GM19467 (cell line): ENCODE measurements at regions not wholly inside any gene's neighbourhood (a gene's known extent, or its start where the extent isn't known, plus 50 kb on each side); places are given as distances from the start of the nearest gene placed in this dataset.
"Not testable (repeated sequence)": the region's sequence is repeated elsewhere in the genome, so short reads cannot be mapped to it uniquely, and the experiment has no call there.

Experiments
- ATAC-seq: cut with Tn5 transposase; IDR thresholded peaks from one replicate; pipeline ENCODE4 v1.9.1; 2021; ENCODE audit warnings: mild to moderate bottlenecking, moderate library complexity; ENCODE audit not compliant: unreplicated experiment

- ATAC-seq = no peak
These were observed 112.3 kb downstream of the PCSK1 start for GRCh38 chr5:96320797-96321196.

DNA sequence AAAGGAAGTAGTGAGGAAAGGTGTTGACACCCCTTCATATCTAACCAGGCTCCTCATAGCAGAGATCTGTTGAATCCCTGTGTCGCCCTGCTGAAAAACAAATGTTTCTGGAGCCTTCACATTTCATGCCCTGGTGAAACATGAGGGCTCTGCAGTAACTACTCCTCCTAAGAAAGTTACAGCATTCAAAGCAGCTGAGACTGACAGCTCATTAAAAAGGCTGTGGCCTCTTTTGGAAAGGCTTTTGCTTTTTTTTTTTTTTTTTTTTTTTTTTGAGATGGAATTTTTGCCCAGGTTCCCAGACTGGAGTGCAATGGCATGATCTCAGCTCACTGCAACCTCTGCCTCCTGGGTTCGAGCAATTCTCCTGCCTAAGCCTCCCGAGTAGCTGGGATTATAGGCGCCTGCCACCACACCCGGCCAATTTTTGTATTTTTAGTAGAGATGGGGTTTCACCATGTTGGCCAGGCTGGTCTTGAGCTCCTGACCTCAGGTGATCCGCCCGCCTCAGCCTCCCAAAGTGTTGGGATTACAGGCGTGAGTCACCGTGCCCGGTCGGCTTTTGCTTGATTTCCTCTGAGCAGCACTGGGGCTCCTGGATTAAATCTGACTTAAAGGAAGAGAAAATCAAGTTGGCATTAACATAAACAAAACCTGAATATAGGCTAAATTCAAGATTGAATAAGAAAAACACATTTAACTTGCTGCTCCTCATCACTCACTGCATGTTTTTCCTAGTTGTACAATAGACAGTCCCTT lies 112.9 kb downstream of the PCSK1 start:
- ATAC-seq = not testable (repeated sequence)

GRCh38 chr5:96318569-96319110 lies 114.4 kb downstream of the PCSK1 start:
- no peak for ATAC-seq

GRCh38 chr5:96317945-96318344 lies 115.1 kb downstream of the PCSK1 start:
- no peak for ATAC-seq

DNA sequence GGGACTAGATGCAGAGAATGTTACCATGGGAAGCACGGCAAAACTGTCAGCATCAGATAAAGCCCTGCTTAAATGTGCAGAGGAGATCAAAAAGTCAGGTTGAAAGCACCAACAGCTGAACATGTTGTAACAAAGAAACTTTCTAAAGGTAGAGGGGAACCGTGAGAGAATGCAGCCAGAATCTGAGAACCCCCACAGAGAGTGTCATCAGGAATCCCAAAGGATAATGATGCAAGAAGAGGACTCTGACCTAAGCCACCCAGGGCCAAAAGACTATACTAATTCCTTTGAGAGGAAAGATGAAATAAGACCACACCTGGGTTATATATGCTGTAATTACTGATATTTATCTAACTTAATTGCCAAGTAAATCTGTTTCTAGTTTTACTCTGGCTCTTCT lies 116.6 kb downstream of the PCSK1 start:
- ATAC-seq = no peak

DNA sequence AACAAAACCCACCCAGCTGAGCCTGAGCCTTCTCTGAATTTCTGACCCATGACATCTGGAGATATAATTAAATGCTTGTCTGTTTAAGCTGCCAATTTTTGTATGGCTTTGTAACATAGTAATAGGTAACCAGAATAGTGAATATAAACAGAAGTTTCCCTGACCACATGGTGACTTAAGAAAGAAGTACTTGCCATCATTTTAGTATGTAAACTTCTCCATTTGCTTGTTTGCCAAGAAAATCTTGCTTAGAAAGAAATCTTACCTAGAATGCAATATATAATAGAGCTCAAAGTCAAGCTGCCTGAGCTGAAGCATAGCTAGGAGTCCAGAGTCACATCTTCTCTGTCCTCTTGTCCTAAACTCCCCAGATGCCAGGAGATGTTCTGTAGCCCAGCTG lies 117.0 kb downstream of the PCSK1 start:
- no peak for ATAC-seq

GRCh38 chr5:96315431-96315830 lies 117.6 kb downstream of the PCSK1 start:
- peak; percentile 60 for ATAC-seq

DNA sequence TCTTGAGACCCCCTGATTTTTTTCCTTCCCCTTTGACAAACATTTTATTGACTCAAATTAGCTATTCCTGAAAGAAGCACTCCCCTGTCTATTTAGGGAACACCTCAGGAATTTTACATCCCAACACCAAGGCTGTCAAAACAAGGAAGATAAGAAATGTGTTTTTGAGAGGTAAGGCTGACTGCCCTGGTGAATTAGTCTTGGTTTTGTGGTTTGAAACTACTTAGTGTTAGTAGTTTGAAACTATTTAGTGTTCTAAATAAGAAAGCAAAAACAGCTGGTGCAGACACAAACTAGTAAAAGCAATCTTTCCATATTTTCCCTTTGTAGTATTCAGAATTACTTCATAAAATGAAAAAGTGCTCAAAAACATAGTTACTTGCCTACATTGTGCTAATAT lies 120.7 kb downstream of the PCSK1 start:
- ATAC-seq = no peak

GRCh38 chr5:96307047-96307446 lies 126.0 kb downstream of the PCSK1 start:
- not testable (repeated sequence) for ATAC-seq

- no peak for ATAC-seq
These were observed 130.8 kb downstream of the PCSK1 start for GRCh38 chr5:96302174-96302738.

- ATAC-seq = no peak
These were observed 132.1 kb downstream of the PCSK1 start for GRCh38 chr5:96300976-96301375.

DNA sequence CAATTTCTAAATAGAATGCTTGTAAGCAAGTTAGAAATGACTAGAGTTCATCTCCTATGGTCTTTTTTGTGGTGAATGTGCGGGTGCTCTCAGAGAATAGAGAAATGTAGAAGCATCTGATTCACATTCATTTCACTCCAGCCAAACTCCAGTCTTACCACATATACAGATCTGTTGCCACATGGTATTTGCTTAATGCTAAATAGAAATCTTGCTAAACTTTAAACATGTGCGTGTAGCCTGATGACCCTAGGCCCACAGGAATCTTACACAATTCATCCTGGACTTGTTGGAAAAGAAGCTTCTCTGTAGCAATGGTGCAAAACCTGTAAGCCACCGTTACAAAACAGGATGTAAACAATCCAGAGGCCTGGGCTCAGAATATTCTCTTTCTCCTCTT lies 135.2 kb downstream of the PCSK1 start:
- no peak for ATAC-seq

DNA sequence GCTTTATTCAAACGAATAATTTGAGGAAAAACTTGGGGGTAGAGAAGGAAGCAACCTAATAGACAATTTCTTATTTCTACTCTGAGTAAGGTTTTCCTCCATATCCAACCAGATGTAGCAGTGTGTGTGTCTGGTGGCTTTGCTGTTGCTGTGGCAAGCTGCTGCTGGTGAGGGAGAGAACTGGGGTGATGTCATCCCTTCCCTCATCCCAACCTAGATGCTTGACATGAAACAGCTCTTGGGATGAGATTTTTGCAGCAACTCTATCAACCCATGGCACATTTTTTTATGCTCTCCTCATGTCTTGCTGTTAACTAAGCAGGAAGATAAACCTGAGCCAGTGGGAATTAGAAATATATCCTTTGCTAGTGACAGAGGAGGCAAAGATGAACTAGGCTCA lies 135.8 kb downstream of the PCSK1 start:
- ATAC-seq = no peak

DNA sequence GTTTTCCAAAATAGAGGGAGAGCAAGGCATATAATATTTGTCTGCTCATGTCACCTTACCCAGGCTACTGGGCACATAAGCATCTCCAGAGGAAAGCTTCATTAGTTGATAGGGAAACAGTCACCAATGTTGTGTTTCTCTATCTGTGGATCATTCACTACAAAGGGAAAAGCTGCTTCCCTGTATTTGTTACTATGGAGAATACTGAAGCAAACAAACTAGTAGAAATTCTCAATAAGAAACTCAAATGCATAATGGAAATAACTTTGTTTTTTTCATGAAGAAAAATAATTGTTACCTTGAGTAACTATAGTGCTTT lies 138.2 kb downstream of the PCSK1 start:
- ATAC-seq = no peak

DNA sequence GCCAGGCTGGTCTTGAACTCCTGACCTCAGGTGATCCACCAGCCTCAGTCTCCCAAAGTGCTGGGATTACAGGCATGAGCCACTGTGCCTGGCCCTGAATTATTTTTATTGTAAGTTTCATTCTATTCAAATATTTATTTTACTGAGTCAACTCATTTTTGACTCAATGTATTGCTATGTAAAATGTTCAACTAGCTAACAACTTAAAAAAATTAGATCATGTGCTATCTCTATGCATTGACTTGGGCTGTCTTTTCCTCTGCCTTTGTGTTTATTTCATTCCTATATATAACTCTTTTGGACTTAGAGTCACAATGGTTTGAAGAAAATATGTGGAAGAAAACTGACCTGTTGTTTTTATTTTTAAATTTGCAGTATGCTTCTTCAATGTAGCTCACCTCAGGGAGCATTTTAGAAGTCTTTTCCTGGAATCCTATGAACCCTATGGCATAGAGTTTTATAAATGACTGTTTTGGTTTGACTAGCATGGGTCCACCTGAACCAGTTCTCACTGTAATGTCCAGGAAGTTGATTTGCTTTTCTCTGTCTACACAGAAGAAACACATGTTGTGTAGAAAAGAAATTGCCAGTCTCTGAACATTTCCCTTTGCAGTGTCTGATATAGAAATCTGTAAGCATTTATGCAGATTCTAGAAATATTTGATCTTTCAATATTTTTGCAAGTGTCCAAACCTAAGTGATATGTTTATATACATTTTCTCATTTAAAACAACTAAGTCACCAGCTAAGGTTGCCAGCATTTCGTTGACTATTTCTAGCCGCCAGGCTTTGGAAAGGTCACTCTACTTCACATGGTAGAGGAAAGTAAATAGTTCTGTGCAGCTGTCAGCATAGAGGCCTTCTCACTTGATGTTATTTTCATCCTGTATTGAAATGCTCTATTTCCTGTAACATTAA lies 138.8 kb downstream of the PCSK1 start:
- ATAC-seq = no peak

DNA sequence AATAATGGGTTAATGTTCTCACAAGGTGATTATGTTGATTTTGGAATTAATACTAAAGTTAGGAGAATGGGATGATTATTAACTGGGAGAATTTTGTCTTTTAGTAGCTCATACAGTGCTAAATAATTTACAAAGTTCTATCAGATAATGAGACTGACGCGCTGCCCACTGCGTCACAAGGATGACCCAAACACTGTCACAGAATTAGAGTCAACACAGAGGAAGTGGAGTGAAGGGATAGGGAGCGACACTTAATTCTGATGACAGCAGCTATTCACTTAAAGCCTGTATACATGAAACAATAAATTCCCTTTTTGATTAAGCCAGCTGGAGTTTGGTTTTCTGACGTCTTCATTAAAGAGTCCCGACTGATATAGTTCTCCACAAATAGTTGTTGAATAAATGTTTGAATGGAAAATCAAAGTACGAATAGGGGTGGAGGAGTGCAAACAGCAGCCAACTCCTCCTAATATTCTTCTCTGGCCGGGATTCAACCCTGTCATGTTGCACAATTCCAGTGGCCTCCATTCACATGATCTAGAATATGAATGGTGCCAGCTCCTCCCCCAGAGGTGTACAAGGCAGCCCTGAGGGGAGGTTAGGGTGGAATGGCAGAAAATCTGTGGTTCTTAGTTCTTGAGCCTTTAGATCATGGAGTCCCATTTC lies 140.3 kb downstream of the PCSK1 start:
- no peak for ATAC-seq

DNA sequence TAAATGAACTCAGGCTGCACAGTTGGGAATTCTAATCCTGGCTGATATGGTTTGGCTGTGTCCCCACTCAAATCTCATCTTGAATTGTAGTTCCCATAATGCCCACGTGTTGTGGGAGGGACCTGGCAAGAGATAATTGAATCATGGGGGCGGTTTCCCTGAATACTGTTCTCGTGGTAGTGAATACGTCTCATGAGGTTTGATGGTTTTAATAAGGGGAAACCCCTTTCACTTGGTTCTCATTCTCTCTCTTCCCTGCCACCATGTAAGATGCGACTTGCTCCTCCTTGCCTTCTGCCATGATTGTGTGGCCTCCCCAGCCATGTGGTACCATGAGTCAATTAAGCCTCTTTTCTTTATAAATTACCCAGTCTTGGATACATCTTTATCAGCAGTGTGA lies 143.8 kb downstream of the PCSK1 start:
- ATAC-seq = not testable (repeated sequence)

DNA sequence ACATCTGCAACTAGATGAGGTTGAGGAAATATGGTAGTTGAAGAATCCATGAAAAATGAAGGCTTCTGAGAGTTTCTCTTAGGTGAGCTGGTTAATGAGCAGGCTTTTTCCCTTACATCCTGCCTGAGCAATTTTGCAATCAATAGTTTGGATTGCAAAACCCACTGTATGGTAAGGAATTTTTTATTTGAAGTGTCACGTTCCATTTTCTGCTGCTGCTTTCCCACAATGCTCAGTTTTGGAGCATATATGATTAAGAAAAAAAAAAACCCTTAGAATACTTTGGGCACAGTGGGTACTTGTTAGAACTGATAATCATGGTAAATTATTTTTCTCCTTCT lies 144.2 kb downstream of the PCSK1 start:
- ATAC-seq = no peak

- no peak for ATAC-seq
These were observed 144.7 kb downstream of the PCSK1 start for GRCh38 chr5:96288166-96288844.

DNA sequence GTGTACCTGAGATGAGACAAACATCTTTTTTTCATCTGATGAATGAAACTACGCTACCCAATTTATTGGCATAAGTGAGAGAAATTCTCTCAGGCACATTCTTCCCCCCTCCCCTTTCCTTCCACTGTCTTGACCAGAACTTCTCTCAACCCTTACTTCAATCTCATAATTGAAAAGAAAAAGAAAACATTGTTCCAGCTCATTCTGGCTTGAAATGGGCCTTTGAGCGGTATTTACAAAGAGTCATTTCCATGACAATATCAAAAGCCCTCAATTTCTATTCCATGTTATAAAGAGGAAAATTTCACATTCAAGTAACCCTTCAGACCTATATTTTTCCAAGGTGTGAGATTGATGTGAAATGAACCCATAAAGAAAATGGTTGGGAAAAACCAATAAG lies 145.9 kb downstream of the PCSK1 start:
- no peak for ATAC-seq

GRCh38 chr5:96285823-96286222 lies 147.2 kb downstream of the PCSK1 start:
- ATAC-seq = no peak
